ENCODE measurements at regions not wholly inside any gene's neighbourhood (a gene's known extent, or its start where the extent isn't known, plus 50 kb on each side); places are given as distances from the start of the nearest gene placed in this dataset.

DNA sequence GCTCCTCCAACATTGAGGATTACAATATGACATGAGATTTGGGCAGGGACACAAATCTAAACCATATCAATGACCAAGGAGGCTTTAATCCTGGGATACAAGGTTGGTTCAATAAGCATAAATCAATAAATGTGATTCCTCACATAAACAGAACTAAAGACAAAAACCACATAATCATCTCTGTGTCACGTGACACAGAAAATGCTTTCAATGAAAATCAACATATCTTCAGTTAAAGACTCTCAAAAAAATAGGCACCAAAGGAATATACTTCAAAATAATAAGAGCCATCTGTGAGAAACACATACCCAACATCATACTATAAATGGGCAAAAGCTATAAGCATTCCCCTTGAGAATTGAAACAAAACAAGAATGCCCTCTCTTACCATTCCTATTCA is 604.9 kb downstream of the SEMA5A start:
- Histone ChIP-seq H3K9ac (ENCODE audit: low read length) (no peak overlapping the region), H3K4me2 (ENCODE audit: low read depth, low read length, poor library complexity, severe bottlenecking) (no peak overlapping the region)

DNA sequence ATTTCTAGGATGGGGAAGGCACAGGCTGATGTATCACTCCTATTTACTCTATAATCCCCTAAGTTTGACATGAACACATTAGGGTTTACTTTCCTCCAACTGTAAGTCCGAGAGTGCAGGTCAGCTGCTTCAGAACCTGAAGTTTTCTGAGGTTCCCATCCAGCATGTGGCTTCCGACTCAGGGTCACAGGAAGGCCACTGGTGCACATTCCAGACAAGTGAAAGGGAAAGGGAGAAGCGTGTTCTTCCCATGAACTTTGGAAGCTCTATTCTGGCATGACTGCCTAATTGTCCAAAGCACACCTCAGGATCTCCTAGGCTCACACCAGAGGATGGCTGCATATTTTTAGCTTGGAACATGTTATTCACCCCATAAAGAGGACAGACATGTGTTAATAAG is 602.6 kb downstream of the SEMA5A start:
- H3F3A ChIP-seq (ENCODE audit: insufficient read depth), result no peaks in the 10 kb centered on the region
- H3K27ac ChIP-seq (ENCODE audit: low read depth, low read length), result no peak overlapping the region
- no peak for TF ChIP-seq EZH2phosphoT487 (conservative IDR thresholded peaks at IDR 0.05; ENCODE audit: low read length)
- TF ChIP-seq, protein P1, sequence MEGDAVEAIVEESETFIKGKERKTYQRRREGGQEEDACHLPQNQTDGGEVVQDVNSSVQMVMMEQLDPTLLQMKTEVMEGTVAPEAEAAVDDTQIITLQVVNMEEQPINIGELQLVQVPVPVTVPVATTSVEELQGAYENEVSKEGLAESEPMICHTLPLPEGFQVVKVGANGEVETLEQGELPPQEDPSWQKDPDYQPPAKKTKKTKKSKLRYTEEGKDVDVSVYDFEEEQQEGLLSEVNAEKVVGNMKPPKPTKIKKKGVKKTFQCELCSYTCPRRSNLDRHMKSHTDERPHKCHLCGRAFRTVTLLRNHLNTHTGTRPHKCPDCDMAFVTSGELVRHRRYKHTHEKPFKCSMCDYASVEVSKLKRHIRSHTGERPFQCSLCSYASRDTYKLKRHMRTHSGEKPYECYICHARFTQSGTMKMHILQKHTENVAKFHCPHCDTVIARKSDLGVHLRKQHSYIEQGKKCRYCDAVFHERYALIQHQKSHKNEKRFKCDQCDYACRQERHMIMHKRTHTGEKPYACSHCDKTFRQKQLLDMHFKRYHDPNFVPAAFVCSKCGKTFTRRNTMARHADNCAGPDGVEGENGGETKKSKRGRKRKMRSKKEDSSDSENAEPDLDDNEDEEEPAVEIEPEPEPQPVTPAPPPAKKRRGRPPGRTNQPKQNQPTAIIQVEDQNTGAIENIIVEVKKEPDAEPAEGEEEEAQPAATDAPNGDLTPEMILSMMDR (IDR thresholded peaks at IDR 0.05; ENCODE audit: insufficient read depth, low read length, poor library complexity, severe bottlenecking), result no peak
- H4K20me1 ChIP-seq (ENCODE audit: low read depth, low read length), result no peaks in the 10 kb centered on the region
- no peaks in the 10 kb centered on the region for H3K36me3 ChIP-seq (ENCODE audit: low read length)
- no peak overlapping the region for H3K9ac ChIP-seq (ENCODE audit: low read length)
- no peak overlapping the region for H2AFZ ChIP-seq (ENCODE audit: low read depth, low read length, severe bottlenecking)
- peaks cover 7% of the 10 kb centered on the region; the same call in 1 of the 2 replicates for H3K9me3 ChIP-seq (ENCODE audit: insufficient read depth, low read length)
- no peak overlapping the region for H3K4me2 ChIP-seq (ENCODE audit: low read depth, low read length, poor library complexity, severe bottlenecking)
- no peaks in the 10 kb centered on the region for H3K79me2 ChIP-seq (ENCODE audit: insufficient read depth, low read length)
- no peaks in the 10 kb centered on the region for H3K27me3 ChIP-seq (ENCODE audit: low read length)
- H3K9me2 ChIP-seq (replicated peaks; ENCODE audit: insufficient read depth, low read length), result no peaks in the 10 kb centered on the region
- no peak overlapping the region for H3K4me3 ChIP-seq (ENCODE audit: insufficient read depth, low read length, poor library complexity, severe bottlenecking)

More for the DNA sequence above, 604.9 kb downstream of the SEMA5A start:
- Histone ChIP-seq H3F3A (ENCODE audit: insufficient read depth) (no peaks in the 10 kb centered on the region), H3K4me3 (ENCODE audit: insufficient read depth, low read length, poor library complexity, severe bottlenecking) (no peak overlapping the region), H2AFZ (ENCODE audit: low read depth, low read length, severe bottlenecking) (no peak overlapping the region), H3K9me3 (ENCODE audit: insufficient read depth, low read length) (peaks cover 7% of the 10 kb centered on the region; the same call in 1 of the 2 replicates), H4K20me1 (ENCODE audit: low read depth, low read length) (no peaks in the 10 kb centered on the region), H3K27me3 (ENCODE audit: low read length) (no peaks in the 10 kb centered on the region), H3K27ac (ENCODE audit: low read depth, low read length) (no peak overlapping the region), H3K9me2 (replicated peaks; ENCODE audit: insufficient read depth, low read length) (no peaks in the 10 kb centered on the region), H3K36me3 (ENCODE audit: low read length) (no peaks in the 10 kb centered on the region), H3K79me2 (ENCODE audit: insufficient read depth, low read length) (no peaks in the 10 kb centered on the region)
- TF ChIP-seq EZH2phosphoT487 (conservative IDR thresholded peaks at IDR 0.05; ENCODE audit: low read length), result no peak
- TF ChIP-seq, protein P1 (IDR thresholded peaks at IDR 0.05; ENCODE audit: insufficient read depth, low read length, poor library complexity, severe bottlenecking), result no peak

DNA sequence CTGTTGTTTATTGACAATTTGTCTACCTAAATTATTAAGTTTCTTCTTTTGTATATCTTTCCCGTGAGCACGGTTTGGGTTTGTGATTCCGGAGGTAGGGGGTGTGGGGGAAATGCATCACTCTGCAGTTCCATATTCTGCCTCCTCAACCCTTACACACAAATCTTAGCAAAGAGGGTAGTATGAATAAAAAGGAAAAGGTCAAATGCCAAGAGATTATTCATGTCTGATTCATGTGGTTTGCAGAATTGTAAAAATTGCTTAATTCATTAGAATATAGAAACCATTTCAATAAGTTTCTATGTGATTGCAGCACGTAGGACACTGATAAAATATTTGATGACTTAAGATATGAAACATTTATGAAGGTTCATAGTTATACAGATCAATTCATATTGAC is 601.9 kb downstream of the SEMA5A start:
- no peaks in the 10 kb centered on the region for H3K36me3 ChIP-seq (ENCODE audit: low read length)
- H4K20me1 ChIP-seq (ENCODE audit: low read depth, low read length), result no peaks in the 10 kb centered on the region

More for the DNA sequence above, 601.9 kb downstream of the SEMA5A start:
- Histone ChIP-seq H3K9me3 (ENCODE audit: insufficient read depth, low read length) (peaks cover 7% of the 10 kb centered on the region; the same call in 1 of the 2 replicates), H3K27ac (ENCODE audit: low read depth, low read length) (no peak overlapping the region), H3K27me3 (ENCODE audit: low read length) (no peaks in the 10 kb centered on the region), H3F3A (ENCODE audit: insufficient read depth) (no peaks in the 10 kb centered on the region), H2AFZ (ENCODE audit: low read depth, low read length, severe bottlenecking) (no peak overlapping the region), H3K4me2 (ENCODE audit: low read depth, low read length, poor library complexity, severe bottlenecking) (no peak overlapping the region), H3K9me2 (replicated peaks; ENCODE audit: insufficient read depth, low read length) (no peaks in the 10 kb centered on the region), H3K79me2 (ENCODE audit: insufficient read depth, low read length) (no peaks in the 10 kb centered on the region), H3K9ac (ENCODE audit: low read length) (no peak overlapping the region), H3K4me3 (ENCODE audit: insufficient read depth, low read length, poor library complexity, severe bottlenecking) (no peak overlapping the region)
- TF ChIP-seq, protein P1 (IDR thresholded peaks at IDR 0.05; ENCODE audit: insufficient read depth, low read length, poor library complexity, severe bottlenecking), result no peak
- TF ChIP-seq EZH2phosphoT487 (conservative IDR thresholded peaks at IDR 0.05; ENCODE audit: low read length), result no peak
